ENCODE measurements at regions not wholly inside any gene's neighbourhood (a gene's known extent, or its start where the extent isn't known, plus 50 kb on each side); places are given as distances from the start of the nearest gene placed in this dataset.

GRCh38 chrX:36908801-36909675, 99.1 kb upstream of the FAM47C start:
- H3K36me3 Mint-ChIP-seq, result no peaks in the 10 kb centered on the region
- Histone ChIP-seq H4K20me1 (ENCODE audit: insufficient read depth, low read length) (no peaks in the 10 kb centered on the region), H3K4me2 (replicated peaks; ENCODE audit: extremely low read depth, low read length, poor library complexity, severe bottlenecking) (no peak overlapping the region), H3K27me3 (ENCODE audit: control insufficient read depth in 2 of 2, insufficient read depth in 2 of 2, low read length in 2 of 2) (no peaks in the 10 kb centered on the region), H3K36me3 (replicated peaks in 1 of 2; ENCODE audit: control insufficient read depth in 1 of 2, insufficient read depth in 2 of 2, low read length in 2 of 2) (no peaks in the 10 kb centered on the region), H3K79me2 (ENCODE audit: insufficient read depth, low read length) (no peaks in the 10 kb centered on the region), H3K4me1 (ENCODE audit: control insufficient read depth in 1 of 2, insufficient read depth in 2 of 2, low read length in 2 of 2) (no peaks in the 10 kb centered on the region), H3K27ac (ENCODE audit: low read depth in 1 of 2, low read length in 2 of 2) (no peak overlapping the region), H3K9ac (ENCODE audit: insufficient read depth, low read length, poor library complexity, severe bottlenecking) (no peak overlapping the region), H3K4me3 (replicated peaks in 1 of 3; ENCODE audit: low read depth in 2 of 3, low read length in 3 of 3) (no peak overlapping the region), H2AFZ (ENCODE audit: insufficient read depth, low read depth, low read length, poor library complexity, severe bottlenecking) (no peak overlapping the region), H3K9me3 (replicated peaks in 1 of 2; ENCODE audit: control insufficient read depth in 1 of 2, insufficient read depth in 1 of 2, low read length in 2 of 2) (no peaks in the 10 kb centered on the region)
- no peaks in the 10 kb centered on the region for H3K4me1 Mint-ChIP-seq
- H3K27me3 Mint-ChIP-seq (ENCODE audit: low read depth in 3 of 3), result no peaks in the 10 kb centered on the region
- H3K4me3 Mint-ChIP-seq, result no peak overlapping the region
- intact Hi-C loops (cut with micrococcal nuclease), result no loop called here
- TF ChIP-seq CTCF (IDR thresholded peaks at IDR 0.05), result peak; percentile 31
- no CpG with 5 or more reads among the region's 6 CpGs for WGBS (ENCODE audit: insufficient coverage)
- peaks cover 0 to 5% (median 0%) of the 10 kb centered on the region in 7 donors for H3K9me3 Mint-ChIP-seq
- no peak overlapping the region for H3K27ac Mint-ChIP-seq
- DNase-seq, result no peak

- Mint-ChIP-seq H3K27ac (no peak overlapping the region), H3K4me3 (no peak overlapping the region), H3K27me3 (ENCODE audit: low read depth in 3 of 3) (no peaks in the 10 kb centered on the region), H3K9me3 (peaks cover 0 to 5% (median 0%) of the 10 kb centered on the region in 7 donors), H3K4me1 (no peaks in the 10 kb centered on the region), H3K36me3 (no peaks in the 10 kb centered on the region)
- H3K27me3 ChIP-seq (ENCODE audit: control insufficient read depth in 2 of 2, insufficient read depth in 2 of 2, low read length in 2 of 2), result no peaks in the 10 kb centered on the region
- intact Hi-C loops (cut with micrococcal nuclease), result no loop called here
- no peaks in the 10 kb centered on the region for H3K36me3 ChIP-seq (replicated peaks in 1 of 2; ENCODE audit: control insufficient read depth in 1 of 2, insufficient read depth in 2 of 2, low read length in 2 of 2)
- H3K79me2 ChIP-seq (ENCODE audit: insufficient read depth, low read length), result no peaks in the 10 kb centered on the region
- H3K27ac ChIP-seq (ENCODE audit: low read depth in 1 of 2, low read length in 2 of 2), result no peak overlapping the region
- H3K4me2 ChIP-seq (replicated peaks; ENCODE audit: extremely low read depth, low read length, poor library complexity, severe bottlenecking), result no peak overlapping the region
- H3K4me1 ChIP-seq (ENCODE audit: control insufficient read depth in 1 of 2, insufficient read depth in 2 of 2, low read length in 2 of 2), result no peaks in the 10 kb centered on the region
- TF ChIP-seq CTCF (IDR thresholded peaks at IDR 0.05), result no peak
- H3K9me3 ChIP-seq (replicated peaks in 1 of 2; ENCODE audit: control insufficient read depth in 1 of 2, insufficient read depth in 1 of 2, low read length in 2 of 2), result no peaks in the 10 kb centered on the region
- H3K9ac ChIP-seq (ENCODE audit: insufficient read depth, low read length, poor library complexity, severe bottlenecking), result no peak overlapping the region
- no peak overlapping the region for H2AFZ ChIP-seq (ENCODE audit: insufficient read depth, low read depth, low read length, poor library complexity, severe bottlenecking)
- H4K20me1 ChIP-seq (ENCODE audit: insufficient read depth, low read length), result no peaks in the 10 kb centered on the region
- WGBS (ENCODE audit: insufficient coverage), result 30% methylated on average over 2 of the region's 4 CpGs
- no peak for DNase-seq
- H3K4me3 ChIP-seq (replicated peaks in 1 of 3; ENCODE audit: low read depth in 2 of 3, low read length in 3 of 3), result no peak overlapping the region
Measured at GRCh38 chrX:36909676-36910030, 98.5 kb upstream of the FAM47C start.

Measured in CD14-positive monocyte (primary cell).